ENCODE measurements at regions not wholly inside any gene's neighbourhood (a gene's known extent, or its start where the extent isn't known, plus 50 kb on each side); places are given as distances from the start of the nearest gene placed in this dataset.

DNA sequence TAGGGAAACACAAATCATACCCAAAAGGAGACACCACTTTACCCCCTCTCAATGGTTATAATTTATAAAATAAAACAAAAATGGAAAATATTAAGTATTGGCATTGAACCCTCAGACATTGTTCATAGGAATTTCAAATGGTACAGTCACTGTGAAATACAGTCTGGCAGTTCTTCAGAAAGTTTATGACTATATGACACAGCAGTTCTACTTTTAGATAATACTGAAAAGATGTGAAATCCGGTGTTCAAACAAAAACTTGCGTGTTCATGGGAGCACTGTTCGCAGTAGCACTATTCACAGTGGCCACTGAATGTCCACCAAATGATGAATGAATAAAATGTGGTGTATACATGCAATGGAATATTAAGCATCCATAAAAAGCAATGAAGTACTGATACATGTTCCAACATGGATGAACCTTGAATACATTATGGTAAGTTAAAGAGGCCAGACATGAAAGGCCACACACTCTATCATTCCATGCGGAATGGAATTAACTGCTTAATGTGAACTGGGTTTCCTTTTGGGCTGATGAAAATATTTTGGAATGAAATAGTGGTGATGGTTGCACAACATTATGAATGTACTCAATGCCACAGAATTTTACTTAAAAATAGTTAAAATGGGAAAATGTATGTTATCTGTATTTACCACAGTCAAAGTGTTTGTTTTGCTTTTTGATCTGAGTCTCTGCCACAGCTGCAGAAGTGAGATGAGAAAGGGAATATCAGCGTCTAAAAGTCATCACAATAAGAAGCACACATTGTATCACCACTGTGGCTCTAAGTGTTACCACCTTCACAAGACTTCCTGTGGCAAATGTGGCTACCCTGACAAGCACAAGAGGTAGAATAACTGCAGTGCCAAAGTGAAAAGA is 864.6 kb downstream of the SUCLG1 start:
- TF ChIP-seq, protein P1, sequence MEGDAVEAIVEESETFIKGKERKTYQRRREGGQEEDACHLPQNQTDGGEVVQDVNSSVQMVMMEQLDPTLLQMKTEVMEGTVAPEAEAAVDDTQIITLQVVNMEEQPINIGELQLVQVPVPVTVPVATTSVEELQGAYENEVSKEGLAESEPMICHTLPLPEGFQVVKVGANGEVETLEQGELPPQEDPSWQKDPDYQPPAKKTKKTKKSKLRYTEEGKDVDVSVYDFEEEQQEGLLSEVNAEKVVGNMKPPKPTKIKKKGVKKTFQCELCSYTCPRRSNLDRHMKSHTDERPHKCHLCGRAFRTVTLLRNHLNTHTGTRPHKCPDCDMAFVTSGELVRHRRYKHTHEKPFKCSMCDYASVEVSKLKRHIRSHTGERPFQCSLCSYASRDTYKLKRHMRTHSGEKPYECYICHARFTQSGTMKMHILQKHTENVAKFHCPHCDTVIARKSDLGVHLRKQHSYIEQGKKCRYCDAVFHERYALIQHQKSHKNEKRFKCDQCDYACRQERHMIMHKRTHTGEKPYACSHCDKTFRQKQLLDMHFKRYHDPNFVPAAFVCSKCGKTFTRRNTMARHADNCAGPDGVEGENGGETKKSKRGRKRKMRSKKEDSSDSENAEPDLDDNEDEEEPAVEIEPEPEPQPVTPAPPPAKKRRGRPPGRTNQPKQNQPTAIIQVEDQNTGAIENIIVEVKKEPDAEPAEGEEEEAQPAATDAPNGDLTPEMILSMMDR (IDR thresholded peaks at IDR 0.05): no peak
- TF ChIP-seq POLR2A (IDR thresholded peaks at IDR 0.05): no peak
